ENCODE measurements at regions not wholly inside any gene's neighbourhood (a gene's known extent, or its start where the extent isn't known, plus 50 kb on each side); places are given as distances from the start of the nearest gene placed in this dataset.

DNA sequence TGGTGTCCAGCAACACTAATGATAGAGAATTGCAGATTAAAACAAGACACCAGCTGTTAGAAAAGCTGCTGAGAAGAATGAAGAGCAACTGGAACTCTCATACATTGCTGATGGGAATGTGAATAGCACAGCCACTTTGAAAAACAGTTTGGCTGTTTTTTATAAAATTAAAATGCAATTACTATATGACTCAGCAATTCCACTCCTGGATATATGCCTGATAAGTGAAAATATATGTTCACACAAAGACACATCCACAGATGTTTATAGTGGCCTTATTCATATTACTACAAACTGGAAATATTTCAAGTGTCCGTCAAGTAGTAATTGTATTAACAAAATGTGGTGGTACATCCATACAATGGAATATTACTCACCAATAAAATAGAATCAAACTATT is 99.7 kb upstream of the HAO2 start:
- no peak for DNase-seq (ENCODE audit: extremely low read depth, low read depth)
- TF ChIP-seq, protein P1, sequence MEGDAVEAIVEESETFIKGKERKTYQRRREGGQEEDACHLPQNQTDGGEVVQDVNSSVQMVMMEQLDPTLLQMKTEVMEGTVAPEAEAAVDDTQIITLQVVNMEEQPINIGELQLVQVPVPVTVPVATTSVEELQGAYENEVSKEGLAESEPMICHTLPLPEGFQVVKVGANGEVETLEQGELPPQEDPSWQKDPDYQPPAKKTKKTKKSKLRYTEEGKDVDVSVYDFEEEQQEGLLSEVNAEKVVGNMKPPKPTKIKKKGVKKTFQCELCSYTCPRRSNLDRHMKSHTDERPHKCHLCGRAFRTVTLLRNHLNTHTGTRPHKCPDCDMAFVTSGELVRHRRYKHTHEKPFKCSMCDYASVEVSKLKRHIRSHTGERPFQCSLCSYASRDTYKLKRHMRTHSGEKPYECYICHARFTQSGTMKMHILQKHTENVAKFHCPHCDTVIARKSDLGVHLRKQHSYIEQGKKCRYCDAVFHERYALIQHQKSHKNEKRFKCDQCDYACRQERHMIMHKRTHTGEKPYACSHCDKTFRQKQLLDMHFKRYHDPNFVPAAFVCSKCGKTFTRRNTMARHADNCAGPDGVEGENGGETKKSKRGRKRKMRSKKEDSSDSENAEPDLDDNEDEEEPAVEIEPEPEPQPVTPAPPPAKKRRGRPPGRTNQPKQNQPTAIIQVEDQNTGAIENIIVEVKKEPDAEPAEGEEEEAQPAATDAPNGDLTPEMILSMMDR (IDR thresholded peaks at IDR 0.05; ENCODE audit: low read depth, low read length) = no peak

GRCh38 chr1:119275145-119276134 is 93.1 kb upstream of the HAO2 start:
- DNase-seq (ENCODE audit: extremely low read depth, low read depth) = peak; percentile 61
- TF ChIP-seq, protein P1 (IDR thresholded peaks at IDR 0.05; ENCODE audit: low read depth, low read length) = peak; percentile 93

GRCh38 chr1:119276558-119276957 is 92.0 kb upstream of the HAO2 start:
- TF ChIP-seq, protein P1 (IDR thresholded peaks at IDR 0.05; ENCODE audit: low read depth, low read length) = no peak; the same call in 1 of the 2 replicates
- no peak for DNase-seq (ENCODE audit: extremely low read depth, low read depth)

- DNase-seq (ENCODE audit: extremely low read depth, low read depth) = peak; percentile 52
These were observed 88.9 kb upstream of the HAO2 start for GRCh38 chr1:119279456-119280381.

DNA sequence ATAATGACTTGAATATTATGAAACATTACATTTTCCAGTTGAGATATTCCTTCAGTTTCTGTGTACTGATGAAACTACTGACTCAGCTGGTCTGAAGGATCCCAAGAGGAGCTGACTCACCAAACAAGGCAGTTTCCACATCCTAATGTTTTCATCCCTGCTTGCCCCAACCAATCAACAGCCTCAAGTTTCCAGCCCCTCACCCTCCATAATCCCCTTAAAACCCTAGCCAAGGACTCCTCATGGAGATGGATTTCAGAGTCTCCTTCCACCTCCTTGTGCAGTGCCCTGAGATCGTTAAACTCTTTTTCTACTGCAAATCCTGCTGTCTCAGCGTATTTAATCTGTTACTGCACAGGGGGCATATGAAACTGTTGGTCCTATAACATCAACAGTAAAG is 83.1 kb upstream of the HAO2 start:
- TF ChIP-seq, protein P1 (IDR thresholded peaks at IDR 0.05; ENCODE audit: low read depth, low read length) = no peak
- DNase-seq (ENCODE audit: extremely low read depth, low read depth) = peak; percentile 83

More at GRCh38 chr1:119279456-119280381, 88.9 kb upstream of the HAO2 start:
- TF ChIP-seq, protein P1 (IDR thresholded peaks at IDR 0.05; ENCODE audit: low read depth, low read length) = no peak

GRCh38 chr1:119286587-119287181 is 81.9 kb upstream of the HAO2 start:
- TF ChIP-seq, protein P1 (IDR thresholded peaks at IDR 0.05; ENCODE audit: low read depth, low read length) = peak; percentile 45
- no peak for DNase-seq (ENCODE audit: extremely low read depth, low read depth)

All from AG09319 (cell line).